HUES6 (cell line): ENCODE measurements at regions not wholly inside any gene's neighbourhood (a gene's known extent, or its start where the extent isn't known, plus 50 kb on each side); places are given as distances from the start of the nearest gene placed in this dataset.
"Not testable (repeated sequence)": the region's sequence is repeated elsewhere in the genome, so short reads cannot be mapped to it uniquely, and the experiment has no call there.

ENCODE experiments used
- H3K27ac ChIP-seq: 2 replicates; pipeline ENCODE4 v1.7.0; 2013; ENCODE audit warnings: low read depth, mild to moderate bottlenecking, low read length, inconsistent platforms
- H3K27me3 ChIP-seq: 2 replicates; pipeline ENCODE4 v1.6.1; 2013; ENCODE audit warnings: low read length; ENCODE audit not compliant: control insufficient read depth, insufficient read depth
- H3K36me3 ChIP-seq: 2 replicates; pipeline ENCODE4 v1.6.1; 2013; ENCODE audit warnings: low read length; ENCODE audit not compliant: control insufficient read depth, insufficient read depth
- H3K4me1 ChIP-seq: 2 replicates; pipeline ENCODE4 v1.6.1; 2013; ENCODE audit warnings: low read length; ENCODE audit not compliant: control insufficient read depth, insufficient read depth
- H3K4me3 ChIP-seq: 2 replicates; pipeline ENCODE4 v1.5.1; 2013; ENCODE audit warnings: low read depth, low read length
- H3K9ac ChIP-seq: one replicate; pipeline ENCODE4 v1.6.1; 2013; ENCODE audit warnings: mild to moderate bottlenecking, low read length
- H3K9me3 ChIP-seq: 2 replicates; pipeline ENCODE4 v1.6.1; 2013; ENCODE audit warnings: low read depth, low read length; ENCODE audit not compliant: control insufficient read depth, insufficient read depth

DNA sequence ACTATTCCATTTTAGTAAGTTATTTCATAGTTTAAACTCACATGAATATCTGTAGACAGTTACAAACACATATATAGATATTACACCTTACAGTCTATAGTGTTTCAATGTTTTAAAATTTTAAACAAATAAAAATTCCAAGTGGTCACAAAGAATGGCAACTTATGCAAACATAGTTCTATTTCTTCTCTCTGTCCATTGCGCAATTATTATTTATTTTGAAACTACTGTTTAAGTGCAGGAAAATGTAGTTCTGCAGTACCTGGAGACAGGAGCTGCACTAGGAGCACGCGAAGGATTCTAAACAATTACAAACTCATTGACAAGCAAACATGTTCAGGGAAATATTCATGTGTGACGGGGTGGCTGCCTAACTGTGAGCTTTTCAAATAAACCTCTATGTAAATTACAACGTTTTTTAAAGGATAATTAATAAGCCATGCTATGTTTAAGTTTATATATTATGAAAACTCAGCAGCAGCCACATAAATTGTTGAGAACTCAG, 312.0 kb upstream of the DUSP10 start:
- Histone ChIP-seq H3K27ac (no peak overlapping the region), H3K4me3 (no peak overlapping the region), H3K9ac (no peak overlapping the region), H3K9me3 (no peaks in the 10 kb centered on the region), H3K27me3 (no peaks in the 10 kb centered on the region), H3K36me3 (no peaks in the 10 kb centered on the region), H3K4me1 (peaks cover 3% of the 10 kb centered on the region; the same call in 1 of the 2 replicates)

DNA sequence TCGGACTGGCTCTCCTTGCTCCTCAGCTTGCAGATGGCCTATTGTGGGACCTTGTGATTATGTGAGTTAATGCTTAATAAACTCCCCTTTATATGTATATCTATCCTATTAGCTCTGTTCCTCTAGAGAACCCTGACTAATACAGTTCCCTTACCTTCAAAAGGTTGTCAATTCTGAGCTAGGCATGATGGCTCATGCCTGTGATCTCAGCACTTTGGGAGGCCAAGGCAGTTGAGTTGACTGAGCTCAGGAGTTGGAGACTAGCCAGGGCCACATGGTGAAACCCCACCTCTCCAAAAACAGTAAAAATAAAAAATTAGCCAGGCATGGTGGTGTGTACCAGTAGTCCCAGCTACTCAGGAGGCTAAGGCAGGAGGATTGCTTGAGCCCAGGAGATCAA, 309.4 kb upstream of the DUSP10 start:
- not testable (repeated sequence) for H3K27ac ChIP-seq, H3K27me3 ChIP-seq, H3K9ac ChIP-seq, H3K9me3 ChIP-seq, H3K4me3 ChIP-seq, H3K36me3 ChIP-seq, H3K4me1 ChIP-seq

DNA sequence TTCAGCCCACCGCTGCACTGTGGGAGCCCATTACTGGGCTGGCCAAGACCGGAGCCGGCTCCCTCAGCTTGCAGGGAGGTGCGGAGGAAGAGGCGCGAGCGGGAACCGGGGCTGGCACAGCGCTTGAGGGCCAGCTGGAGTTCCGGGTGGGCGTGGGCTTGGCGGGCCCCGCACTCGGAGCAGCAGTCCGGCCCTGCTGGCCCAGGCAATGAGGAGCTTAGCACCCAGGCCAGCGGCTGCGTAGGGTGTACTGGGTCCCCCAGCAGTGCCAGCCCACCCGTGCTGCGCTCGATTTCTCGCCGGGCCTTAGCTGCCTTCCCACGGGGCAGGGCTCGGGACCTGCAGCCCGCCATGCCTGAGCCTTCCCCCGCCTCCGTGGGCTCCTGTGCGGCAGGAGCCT, 307.8 kb upstream of the DUSP10 start:
- not testable (repeated sequence) for H3K4me1 ChIP-seq, H3K9ac ChIP-seq, H3K27me3 ChIP-seq, H3K27ac ChIP-seq, H3K9me3 ChIP-seq, H3K36me3 ChIP-seq, H3K4me3 ChIP-seq

GRCh38 chr1:222049176-222049575, 307.3 kb upstream of the DUSP10 start:
- Histone ChIP-seq H3K9ac (no peak overlapping the region), H3K4me3 (no peak overlapping the region), H3K27me3 (no peaks in the 10 kb centered on the region), H3K36me3 (no peaks in the 10 kb centered on the region), H3K27ac (no peak overlapping the region), H3K4me1 (peaks cover 3% of the 10 kb centered on the region; the same call in 1 of the 2 replicates), H3K9me3 (no peaks in the 10 kb centered on the region)

DNA sequence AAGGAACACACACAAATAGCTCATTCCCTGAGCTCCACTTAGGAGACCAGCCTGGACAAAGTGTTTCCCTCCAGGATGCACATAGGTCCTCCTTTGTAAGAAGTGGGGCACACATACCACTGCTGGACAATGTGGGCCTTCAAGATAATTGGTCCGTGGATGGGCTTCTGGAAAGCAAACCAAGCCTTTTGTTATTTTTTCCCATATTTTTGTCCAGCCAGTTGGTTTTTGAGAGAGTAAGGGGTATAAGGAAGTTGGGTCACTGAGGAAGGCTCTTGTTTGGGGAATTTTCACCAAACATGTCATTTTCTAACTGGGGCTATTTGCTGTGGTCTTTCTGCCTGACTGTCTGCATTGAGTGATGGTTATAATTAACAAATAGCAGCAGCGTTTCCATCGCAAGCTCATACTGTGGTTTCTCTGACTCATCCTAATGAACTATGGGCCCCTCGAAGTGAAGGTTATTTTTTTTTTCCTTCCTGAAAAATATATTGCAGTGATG, 306.3 kb upstream of the DUSP10 start:
- Histone ChIP-seq H3K4me1 (peaks cover 3% of the 10 kb centered on the region; the same call in 1 of the 2 replicates), H3K9ac (no peak overlapping the region), H3K9me3 (no peaks in the 10 kb centered on the region), H3K27me3 (no peaks in the 10 kb centered on the region), H3K27ac (no peak overlapping the region), H3K4me3 (no peak overlapping the region), H3K36me3 (no peaks in the 10 kb centered on the region)

DNA sequence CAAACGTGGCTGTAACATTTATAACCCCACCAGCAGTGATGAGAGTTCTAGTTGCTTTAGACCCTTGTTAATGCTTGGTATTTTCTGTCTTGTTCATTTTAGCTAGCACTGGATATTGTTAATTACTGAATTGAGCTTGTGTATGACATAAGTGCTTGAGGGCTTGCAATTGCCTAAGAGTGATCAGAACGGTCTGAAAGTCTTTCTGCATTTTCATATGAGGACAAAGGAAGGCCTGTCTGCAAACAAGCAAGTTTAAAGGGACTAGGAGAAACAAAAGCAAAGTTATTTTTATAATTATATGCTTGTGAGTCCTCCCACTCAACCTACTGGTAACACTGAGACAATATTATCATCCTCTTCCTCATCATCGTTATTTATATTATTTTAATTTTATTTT, 305.5 kb upstream of the DUSP10 start:
- no peak overlapping the region for H3K9ac ChIP-seq
- no peak overlapping the region for H3K27ac ChIP-seq
- no peaks in the 10 kb centered on the region for H3K27me3 ChIP-seq
- no peak overlapping the region for H3K4me3 ChIP-seq
- peaks cover 3% of the 10 kb centered on the region; the same call in 1 of the 2 replicates for H3K4me1 ChIP-seq
- no peaks in the 10 kb centered on the region for H3K36me3 ChIP-seq
- no peaks in the 10 kb centered on the region for H3K9me3 ChIP-seq

DNA sequence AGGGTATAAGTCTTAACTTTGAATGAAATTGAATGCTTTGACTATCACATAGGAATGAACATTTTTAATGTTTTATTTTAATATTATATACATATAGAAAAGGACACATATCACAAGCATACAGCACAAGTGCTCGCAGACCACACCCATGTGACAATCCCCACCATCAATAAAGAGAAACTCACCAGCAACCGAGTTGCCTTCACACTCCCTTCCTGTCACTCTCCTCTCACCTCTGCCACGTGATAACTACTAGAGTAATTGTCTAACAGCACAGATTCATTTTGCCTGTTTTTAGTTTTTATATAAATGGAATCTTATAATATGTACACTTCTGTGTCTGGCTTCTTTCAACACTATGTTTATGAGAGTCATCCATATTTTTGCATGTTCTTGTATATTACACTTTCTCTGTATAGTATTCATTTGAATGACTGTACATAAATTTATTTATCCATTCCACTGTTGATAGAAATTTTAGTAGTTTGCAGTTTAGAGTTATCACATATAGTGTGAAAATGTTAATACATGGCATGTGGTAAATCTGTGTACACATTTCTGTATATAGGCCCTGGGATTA, 304.9 kb upstream of the DUSP10 start:
- Histone ChIP-seq H3K27me3 (no peaks in the 10 kb centered on the region), H3K4me3 (no peak overlapping the region), H3K9me3 (no peaks in the 10 kb centered on the region), H3K27ac (no peak overlapping the region), H3K36me3 (no peaks in the 10 kb centered on the region), H3K4me1 (peaks cover 3% of the 10 kb centered on the region; the same call in 1 of the 2 replicates), H3K9ac (no peak overlapping the region)

DNA sequence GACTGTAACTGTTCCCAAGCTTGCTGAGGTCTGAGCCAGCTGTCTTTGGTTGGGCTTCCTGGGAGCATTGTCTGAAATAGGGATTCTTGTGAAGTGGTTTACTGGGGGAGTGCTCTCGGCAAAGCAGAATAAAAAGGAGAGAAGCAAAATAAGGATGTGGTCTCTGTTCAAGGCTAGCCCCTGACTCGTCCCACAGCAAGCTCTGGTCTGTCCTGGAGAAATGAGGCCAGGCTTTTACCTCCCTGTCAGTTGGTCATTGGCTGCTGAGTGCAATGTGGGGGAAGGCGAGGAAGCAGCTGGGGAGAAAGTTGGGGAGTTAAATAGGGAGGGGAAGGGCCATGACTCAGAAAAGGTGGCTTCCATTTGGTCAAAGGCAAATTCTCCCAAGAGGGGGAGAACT, 303.9 kb upstream of the DUSP10 start:
- Histone ChIP-seq H3K4me3 (no peak overlapping the region), H3K36me3 (no peaks in the 10 kb centered on the region), H3K9me3 (no peaks in the 10 kb centered on the region)

DNA sequence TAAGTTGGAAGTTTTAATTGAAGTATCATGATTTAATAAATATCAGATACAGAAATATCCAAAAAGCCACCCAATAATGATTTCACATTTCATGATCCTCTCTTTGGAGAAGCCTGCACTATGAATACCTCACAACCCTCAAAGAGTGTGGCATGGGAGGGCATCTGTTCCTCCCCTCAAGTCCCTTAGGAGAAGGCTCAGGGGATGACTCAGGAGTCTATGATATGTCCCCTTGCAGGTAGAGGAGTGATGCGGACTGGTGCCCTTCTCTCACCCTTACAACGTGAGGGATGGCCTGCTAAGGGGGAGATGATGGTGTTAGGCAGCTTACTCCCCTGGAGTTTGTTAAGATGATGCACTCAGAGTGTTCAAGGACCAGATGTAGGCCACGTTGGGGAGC, 303.3 kb upstream of the DUSP10 start:
- no peak overlapping the region for H3K9ac ChIP-seq
- H3K27ac ChIP-seq, result no peak overlapping the region
- H3K4me1 ChIP-seq, result peaks cover 3% of the 10 kb centered on the region; the same call in 1 of the 2 replicates

More for the DNA sequence above, 303.9 kb upstream of the DUSP10 start:
- Histone ChIP-seq H3K27me3 (no peaks in the 10 kb centered on the region), H3K4me1 (peaks cover 3% of the 10 kb centered on the region; the same call in 1 of the 2 replicates), H3K9ac (no peak overlapping the region), H3K27ac (no peak overlapping the region)

DNA sequence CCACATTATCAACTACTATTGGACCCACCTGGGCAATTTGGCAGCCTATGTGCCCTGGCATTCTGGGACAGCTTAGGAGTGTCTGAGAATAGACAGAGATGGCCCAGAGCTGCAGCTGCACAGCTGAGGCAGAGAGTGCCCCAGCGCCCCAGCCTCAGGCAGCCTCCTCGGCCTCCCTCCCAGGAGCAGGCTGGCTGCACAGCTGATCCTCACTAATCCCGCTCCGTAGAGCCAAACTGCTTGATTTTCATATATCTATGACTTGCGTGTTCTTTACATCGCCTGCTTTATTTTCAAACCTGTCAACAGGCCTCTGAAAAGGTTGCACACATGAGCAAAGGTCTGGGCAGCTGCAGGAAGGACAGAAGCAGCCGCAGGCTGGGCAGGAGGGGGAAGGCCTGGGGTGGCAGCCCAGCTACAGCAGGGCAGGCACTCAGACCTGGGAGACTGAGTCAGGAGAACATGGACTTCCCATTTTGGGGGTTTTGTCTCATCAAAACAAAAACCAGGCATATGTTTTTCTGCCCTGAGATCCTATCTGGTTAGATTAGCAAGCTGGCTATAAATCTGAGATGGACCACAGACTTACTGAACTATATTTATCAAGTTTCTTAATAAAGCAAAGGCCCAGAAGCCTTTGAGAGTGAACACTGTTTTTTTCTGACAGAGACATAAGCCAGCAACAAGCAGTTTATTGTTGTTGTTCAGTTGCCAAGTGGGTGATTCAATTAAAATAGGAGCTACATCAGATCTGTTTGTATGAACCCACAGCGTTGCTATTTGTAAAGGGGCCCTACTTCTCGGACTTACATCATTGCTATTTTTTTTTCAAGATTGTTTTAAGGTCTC, 301.8 kb upstream of the DUSP10 start:
- no peaks in the 10 kb centered on the region for H3K27me3 ChIP-seq
- no peak overlapping the region for H3K4me3 ChIP-seq
- H3K9me3 ChIP-seq, result no peaks in the 10 kb centered on the region
- no peak overlapping the region for H3K9ac ChIP-seq
- no peaks in the 10 kb centered on the region; the same call in 1 of the 2 replicates for H3K4me1 ChIP-seq
- no peak overlapping the region for H3K27ac ChIP-seq
- H3K36me3 ChIP-seq, result no peaks in the 10 kb centered on the region

More for the DNA sequence above, 303.3 kb upstream of the DUSP10 start:
- Histone ChIP-seq H3K9me3 (no peaks in the 10 kb centered on the region), H3K4me3 (no peak overlapping the region), H3K27me3 (no peaks in the 10 kb centered on the region), H3K36me3 (no peaks in the 10 kb centered on the region)

- no peak overlapping the region for H3K9ac ChIP-seq
- no peak overlapping the region for H3K27ac ChIP-seq
- H3K4me3 ChIP-seq, result no peak overlapping the region
- H3K36me3 ChIP-seq, result no peaks in the 10 kb centered on the region
- H3K4me1 ChIP-seq, result no peaks in the 10 kb centered on the region; the same call in 1 of the 2 replicates
- no peaks in the 10 kb centered on the region for H3K27me3 ChIP-seq
- no peaks in the 10 kb centered on the region for H3K9me3 ChIP-seq
Measured at GRCh38 chr1:222042120-222042519, 300.2 kb upstream of the DUSP10 start.
